ENCODE measurements at regions not wholly inside any gene's neighbourhood (a gene's known extent, or its start where the extent isn't known, plus 50 kb on each side); places are given as distances from the start of the nearest gene placed in this dataset.

DNA sequence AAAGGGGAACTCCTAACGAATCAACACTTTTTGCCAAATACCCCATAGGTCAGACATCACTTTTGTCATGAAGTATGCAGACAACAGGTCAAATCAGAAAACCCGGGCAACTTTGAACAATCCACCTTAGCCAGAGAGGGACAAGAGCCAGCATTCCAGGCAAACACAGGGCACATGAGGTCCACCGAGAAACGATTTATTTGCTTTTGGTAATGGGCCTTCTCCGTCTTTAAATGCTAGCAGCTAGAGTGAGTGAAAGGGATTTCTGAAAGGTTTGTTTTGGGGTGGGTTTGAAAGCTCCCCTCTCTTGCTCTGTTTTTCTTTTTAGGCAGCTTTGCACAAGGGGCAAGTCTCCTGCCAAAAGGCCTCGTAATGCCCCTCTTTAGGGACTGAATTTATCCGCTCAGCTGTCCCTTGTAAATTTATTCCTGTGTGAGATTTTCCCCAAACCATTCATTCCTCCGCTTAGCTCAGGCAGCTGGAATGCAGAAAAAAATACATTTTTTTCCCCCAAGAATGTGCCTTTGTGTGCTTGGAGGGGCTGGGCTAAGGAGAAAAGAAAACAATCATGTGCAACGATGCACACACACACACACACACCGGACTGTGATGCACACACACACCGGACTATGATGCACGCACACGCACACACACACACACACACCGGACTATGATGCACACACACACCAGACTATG, 196.9 kb downstream of the SNX19 start:
- TF ChIP-seq, protein P1, sequence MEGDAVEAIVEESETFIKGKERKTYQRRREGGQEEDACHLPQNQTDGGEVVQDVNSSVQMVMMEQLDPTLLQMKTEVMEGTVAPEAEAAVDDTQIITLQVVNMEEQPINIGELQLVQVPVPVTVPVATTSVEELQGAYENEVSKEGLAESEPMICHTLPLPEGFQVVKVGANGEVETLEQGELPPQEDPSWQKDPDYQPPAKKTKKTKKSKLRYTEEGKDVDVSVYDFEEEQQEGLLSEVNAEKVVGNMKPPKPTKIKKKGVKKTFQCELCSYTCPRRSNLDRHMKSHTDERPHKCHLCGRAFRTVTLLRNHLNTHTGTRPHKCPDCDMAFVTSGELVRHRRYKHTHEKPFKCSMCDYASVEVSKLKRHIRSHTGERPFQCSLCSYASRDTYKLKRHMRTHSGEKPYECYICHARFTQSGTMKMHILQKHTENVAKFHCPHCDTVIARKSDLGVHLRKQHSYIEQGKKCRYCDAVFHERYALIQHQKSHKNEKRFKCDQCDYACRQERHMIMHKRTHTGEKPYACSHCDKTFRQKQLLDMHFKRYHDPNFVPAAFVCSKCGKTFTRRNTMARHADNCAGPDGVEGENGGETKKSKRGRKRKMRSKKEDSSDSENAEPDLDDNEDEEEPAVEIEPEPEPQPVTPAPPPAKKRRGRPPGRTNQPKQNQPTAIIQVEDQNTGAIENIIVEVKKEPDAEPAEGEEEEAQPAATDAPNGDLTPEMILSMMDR (IDR thresholded peaks at IDR 0.05), result no peak
- TF ChIP-seq, protein P2, sequence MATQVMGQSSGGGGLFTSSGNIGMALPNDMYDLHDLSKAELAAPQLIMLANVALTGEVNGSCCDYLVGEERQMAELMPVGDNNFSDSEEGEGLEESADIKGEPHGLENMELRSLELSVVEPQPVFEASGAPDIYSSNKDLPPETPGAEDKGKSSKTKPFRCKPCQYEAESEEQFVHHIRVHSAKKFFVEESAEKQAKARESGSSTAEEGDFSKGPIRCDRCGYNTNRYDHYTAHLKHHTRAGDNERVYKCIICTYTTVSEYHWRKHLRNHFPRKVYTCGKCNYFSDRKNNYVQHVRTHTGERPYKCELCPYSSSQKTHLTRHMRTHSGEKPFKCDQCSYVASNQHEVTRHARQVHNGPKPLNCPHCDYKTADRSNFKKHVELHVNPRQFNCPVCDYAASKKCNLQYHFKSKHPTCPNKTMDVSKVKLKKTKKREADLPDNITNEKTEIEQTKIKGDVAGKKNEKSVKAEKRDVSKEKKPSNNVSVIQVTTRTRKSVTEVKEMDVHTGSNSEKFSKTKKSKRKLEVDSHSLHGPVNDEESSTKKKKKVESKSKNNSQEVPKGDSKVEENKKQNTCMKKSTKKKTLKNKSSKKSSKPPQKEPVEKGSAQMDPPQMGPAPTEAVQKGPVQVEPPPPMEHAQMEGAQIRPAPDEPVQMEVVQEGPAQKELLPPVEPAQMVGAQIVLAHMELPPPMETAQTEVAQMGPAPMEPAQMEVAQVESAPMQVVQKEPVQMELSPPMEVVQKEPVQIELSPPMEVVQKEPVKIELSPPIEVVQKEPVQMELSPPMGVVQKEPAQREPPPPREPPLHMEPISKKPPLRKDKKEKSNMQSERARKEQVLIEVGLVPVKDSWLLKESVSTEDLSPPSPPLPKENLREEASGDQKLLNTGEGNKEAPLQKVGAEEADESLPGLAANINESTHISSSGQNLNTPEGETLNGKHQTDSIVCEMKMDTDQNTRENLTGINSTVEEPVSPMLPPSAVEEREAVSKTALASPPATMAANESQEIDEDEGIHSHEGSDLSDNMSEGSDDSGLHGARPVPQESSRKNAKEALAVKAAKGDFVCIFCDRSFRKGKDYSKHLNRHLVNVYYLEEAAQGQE (IDR thresholded peaks at IDR 0.05; ENCODE audit: insufficient read depth in 1 of 2, low read depth in 2 of 2, low read length in 1 of 2), result no peak
- TF ChIP-seq POLR2AphosphoS5 (IDR thresholded peaks at IDR 0.05; ENCODE audit: low read depth, low read length), result no peak
- TF ChIP-seq TCF7L2 (IDR thresholded peaks at IDR 0.05; ENCODE audit: low read depth, low read length), result no peak
- TF ChIP-seq SIN3A (IDR thresholded peaks at IDR 0.05; ENCODE audit: borderline replicate concordance, insufficient read depth, low read depth, low read length), result no peak

All from Panc1 (cell line).